ENCODE measurements at regions not wholly inside any gene's neighbourhood (a gene's known extent, or its start where the extent isn't known, plus 50 kb on each side); places are given as distances from the start of the nearest gene placed in this dataset.

DNA sequence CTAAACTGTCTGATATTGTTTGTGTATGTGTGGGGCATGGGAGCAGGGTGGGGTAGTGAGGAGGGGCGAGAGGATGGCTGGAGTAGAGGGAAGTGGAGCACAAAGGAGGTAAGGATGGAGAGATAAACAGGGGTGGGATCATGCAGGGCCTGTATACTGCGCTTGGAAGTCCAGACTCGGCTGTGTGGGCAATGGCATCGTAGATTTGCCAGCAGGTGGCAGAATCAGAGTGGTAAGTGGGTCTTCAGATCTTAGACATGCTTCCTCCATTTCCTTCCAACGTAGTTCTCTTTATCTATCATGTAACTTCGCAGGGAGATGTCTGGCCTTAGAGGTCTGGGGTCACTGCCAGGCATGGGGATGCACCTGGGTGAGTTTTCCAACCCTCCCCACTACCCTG is 155.5 kb downstream of the PDGFRA start:
- TF ChIP-seq CTCF (IDR thresholded peaks at IDR 0.05): peak in 3 of 5 experiments; percentile 24 to 26 (median 26)
- no peak for TF ChIP-seq POLR2A (IDR thresholded peaks at IDR 0.05)

Measured in tibial nerve (tissue), 3 donors.